OCI-LY1 (cell line): ENCODE measurements at regions not wholly inside any gene's neighbourhood (a gene's known extent, or its start where the extent isn't known, plus 50 kb on each side); places are given as distances from the start of the nearest gene placed in this dataset.

Experiments used
- EZH2 ChIP-seq: fragments of 200-600 bp; sonication (generic), shearing (Covaris generic); IDR thresholded peaks from 2 replicates; pipeline ENCODE4 v1.8.0; 2017; ENCODE audit warnings: borderline replicate concordance, mixed run types, mild to moderate bottlenecking, antibody characterized with exemption, low read length, moderate library complexity, mixed read lengths
- TF ChIP-seq, protein P1 (sequence below): fragments of 200-600 bp; sonication (generic), shearing (Covaris generic); IDR thresholded peaks from 2 replicates; pipeline ENCODE4 v1.5.1; 2017; ENCODE audit warnings: mild to moderate bottlenecking, antibody characterized with exemption, low read length, moderate library complexity, mixed read lengths

- TF ChIP-seq EZH2, result no peak
- TF ChIP-seq, protein P1, sequence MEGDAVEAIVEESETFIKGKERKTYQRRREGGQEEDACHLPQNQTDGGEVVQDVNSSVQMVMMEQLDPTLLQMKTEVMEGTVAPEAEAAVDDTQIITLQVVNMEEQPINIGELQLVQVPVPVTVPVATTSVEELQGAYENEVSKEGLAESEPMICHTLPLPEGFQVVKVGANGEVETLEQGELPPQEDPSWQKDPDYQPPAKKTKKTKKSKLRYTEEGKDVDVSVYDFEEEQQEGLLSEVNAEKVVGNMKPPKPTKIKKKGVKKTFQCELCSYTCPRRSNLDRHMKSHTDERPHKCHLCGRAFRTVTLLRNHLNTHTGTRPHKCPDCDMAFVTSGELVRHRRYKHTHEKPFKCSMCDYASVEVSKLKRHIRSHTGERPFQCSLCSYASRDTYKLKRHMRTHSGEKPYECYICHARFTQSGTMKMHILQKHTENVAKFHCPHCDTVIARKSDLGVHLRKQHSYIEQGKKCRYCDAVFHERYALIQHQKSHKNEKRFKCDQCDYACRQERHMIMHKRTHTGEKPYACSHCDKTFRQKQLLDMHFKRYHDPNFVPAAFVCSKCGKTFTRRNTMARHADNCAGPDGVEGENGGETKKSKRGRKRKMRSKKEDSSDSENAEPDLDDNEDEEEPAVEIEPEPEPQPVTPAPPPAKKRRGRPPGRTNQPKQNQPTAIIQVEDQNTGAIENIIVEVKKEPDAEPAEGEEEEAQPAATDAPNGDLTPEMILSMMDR, result no peak
These were observed 201.1 kb downstream of the PPP1R3A start for GRCh38 chr7:113717739-113718138.
